ENCODE measurements at regions not wholly inside any gene's neighbourhood (a gene's known extent, or its start where the extent isn't known, plus 50 kb on each side); places are given as distances from the start of the nearest gene placed in this dataset.

DNA sequence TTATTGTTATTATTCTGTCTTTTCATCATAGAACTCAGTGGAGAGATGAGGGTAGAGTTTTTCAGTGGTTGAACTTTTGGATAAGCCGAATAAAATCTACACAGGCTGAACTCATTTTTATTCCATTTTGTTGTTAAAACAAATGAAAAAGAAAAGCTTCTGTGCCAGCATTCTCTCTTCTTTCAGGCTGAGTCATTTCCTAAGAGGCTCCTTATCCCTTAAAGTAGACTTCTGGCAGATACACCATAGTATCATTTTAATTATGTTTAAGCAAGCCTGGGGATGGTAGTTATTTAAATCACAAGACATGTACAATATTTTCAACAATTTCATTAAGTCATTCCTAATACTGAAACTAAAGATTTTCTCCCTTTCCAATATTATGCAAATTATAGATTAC, 1364.0 kb upstream of the NRXN1 start:
- H3K36me3 ChIP-seq (ENCODE audit: control insufficient read depth in 2 of 2, insufficient read depth in 2 of 2, low read length in 1 of 2) = no peaks in the 10 kb centered on the region
- H3K4me1 ChIP-seq (ENCODE audit: control insufficient read depth in 2 of 2, insufficient read depth in 2 of 2, low read length in 2 of 2) = no peaks in the 10 kb centered on the region
- H3K27ac ChIP-seq (ENCODE audit: low read depth in 1 of 2, low read length in 1 of 2) = no peak overlapping the region
- no peak for DNase-seq (ENCODE audit: low read depth in 6 of 9, low spot score in 9 of 9)
- H3K9me3 ChIP-seq (ENCODE audit: control insufficient read depth in 2 of 2, insufficient read depth in 1 of 2, low read length in 1 of 2) = peaks cover 0 to 3% of the 10 kb centered on the region in 2 donors
- H3K27me3 ChIP-seq (ENCODE audit: control insufficient read depth in 2 of 2, insufficient read depth in 1 of 2, low read length in 1 of 2) = no peaks in the 10 kb centered on the region
- no peak overlapping the region for H3K4me3 ChIP-seq (ENCODE audit: low read length in 2 of 2)
- 93% methylated on average over 1 of the region's 1 CpG for WGBS

DNA sequence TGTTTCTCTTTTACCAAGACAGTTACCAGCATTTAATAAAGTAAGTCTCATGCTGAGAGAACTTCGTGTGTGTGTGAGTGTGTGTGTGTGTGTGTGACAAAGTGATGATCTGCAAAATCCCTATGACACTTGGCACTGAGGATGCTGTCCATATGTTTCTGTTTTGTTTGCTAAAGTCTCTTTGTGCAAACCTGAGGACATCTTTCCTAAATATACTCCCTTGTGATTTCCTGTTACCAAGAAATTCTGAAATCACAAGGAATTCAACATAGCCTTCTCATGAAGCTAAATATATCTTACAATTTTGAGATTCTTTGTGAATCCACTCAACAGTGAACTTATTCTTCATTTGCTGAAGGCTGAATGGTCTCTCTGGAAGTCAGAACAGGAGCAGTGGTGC, 1359.7 kb upstream of the NRXN1 start:
- Histone ChIP-seq H3K4me3 (ENCODE audit: low read length in 2 of 2) (no peak overlapping the region), H3K9me3 (ENCODE audit: control insufficient read depth in 2 of 2, insufficient read depth in 1 of 2, low read length in 1 of 2) (peaks cover 0 to 3% of the 10 kb centered on the region in 2 donors), H3K36me3 (ENCODE audit: control insufficient read depth in 2 of 2, insufficient read depth in 2 of 2, low read length in 1 of 2) (no peaks in the 10 kb centered on the region), H3K27ac (ENCODE audit: low read depth in 1 of 2, low read length in 1 of 2) (no peak overlapping the region), H3K4me1 (ENCODE audit: control insufficient read depth in 2 of 2, insufficient read depth in 2 of 2, low read length in 2 of 2) (no peaks in the 10 kb centered on the region), H3K27me3 (ENCODE audit: control insufficient read depth in 2 of 2, insufficient read depth in 1 of 2, low read length in 1 of 2) (no peaks in the 10 kb centered on the region)
- no peak for DNase-seq (ENCODE audit: low read depth in 6 of 9, low spot score in 9 of 9)
- WGBS = 84% methylated on average over 1 of the region's 1 CpG

DNA sequence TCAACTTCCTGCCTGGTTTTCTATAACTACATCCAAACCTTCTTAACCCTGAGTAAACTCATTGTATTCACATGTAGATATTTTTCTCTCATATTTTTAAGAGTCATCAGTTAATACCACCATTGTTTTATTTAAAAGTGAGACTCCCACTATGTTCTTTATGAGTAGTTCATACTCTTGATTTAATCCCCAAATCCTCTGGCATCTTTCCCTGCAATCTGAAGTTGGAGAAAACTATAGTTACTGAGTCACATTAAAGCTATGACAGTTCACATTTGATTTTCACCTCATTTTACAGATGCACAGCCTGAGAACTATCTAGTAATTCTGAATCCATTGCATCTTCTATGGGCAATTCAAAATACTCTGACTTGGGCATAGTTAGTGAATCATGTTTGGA, 1358.7 kb upstream of the NRXN1 start:
- Histone ChIP-seq H3K9me3 (ENCODE audit: control insufficient read depth in 2 of 2, insufficient read depth in 1 of 2, low read length in 1 of 2) (peaks cover 0 to 3% of the 10 kb centered on the region in 2 donors), H3K36me3 (ENCODE audit: control insufficient read depth in 2 of 2, insufficient read depth in 2 of 2, low read length in 1 of 2) (no peaks in the 10 kb centered on the region), H3K27me3 (ENCODE audit: control insufficient read depth in 2 of 2, insufficient read depth in 1 of 2, low read length in 1 of 2) (no peaks in the 10 kb centered on the region), H3K4me3 (ENCODE audit: low read length in 2 of 2) (no peak overlapping the region), H3K4me1 (ENCODE audit: control insufficient read depth in 2 of 2, insufficient read depth in 2 of 2, low read length in 2 of 2) (no peaks in the 10 kb centered on the region), H3K27ac (ENCODE audit: low read depth in 1 of 2, low read length in 1 of 2) (no peak overlapping the region)
- DNase-seq (ENCODE audit: low read depth in 6 of 9, low spot score in 9 of 9) = no peak

DNA sequence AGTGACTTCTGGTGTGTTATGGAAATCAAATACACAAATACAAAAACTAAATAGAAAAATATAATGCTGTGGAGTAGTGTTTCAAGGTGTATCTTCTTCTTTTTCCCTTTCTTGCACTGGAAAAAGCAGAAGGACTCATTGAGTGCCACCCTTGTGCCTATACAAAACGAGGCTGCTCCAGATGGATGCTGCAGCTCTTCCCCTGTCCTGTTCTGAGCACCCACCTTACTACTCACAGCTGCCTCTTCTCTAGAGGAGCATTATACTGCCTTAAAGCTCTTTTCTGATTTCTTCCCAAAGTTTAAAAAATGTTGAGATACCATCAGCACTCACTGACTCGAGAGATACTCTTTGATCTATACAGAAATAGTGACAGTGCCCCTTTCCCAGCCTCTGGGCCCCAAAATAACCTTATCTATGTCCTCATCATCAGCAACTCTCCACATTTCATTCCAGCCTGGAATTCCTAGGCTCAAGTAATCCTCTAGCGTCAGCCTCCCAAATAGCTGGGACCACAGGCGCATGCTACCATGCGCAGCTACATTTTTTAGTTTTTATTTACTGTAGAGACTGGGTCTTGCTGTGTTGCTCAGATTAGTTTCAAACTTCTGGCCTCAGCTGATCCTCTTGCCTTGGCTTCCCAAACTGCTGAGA, 1356.1 kb upstream of the NRXN1 start:
- Histone ChIP-seq H3K4me1 (ENCODE audit: control insufficient read depth in 2 of 2, insufficient read depth in 2 of 2, low read length in 2 of 2) (no peaks in the 10 kb centered on the region), H3K27me3 (ENCODE audit: control insufficient read depth in 2 of 2, insufficient read depth in 1 of 2, low read length in 1 of 2) (no peaks in the 10 kb centered on the region), H3K27ac (ENCODE audit: low read depth in 1 of 2, low read length in 1 of 2) (no peak overlapping the region), H3K4me3 (ENCODE audit: low read length in 2 of 2) (no peak overlapping the region), H3K36me3 (ENCODE audit: control insufficient read depth in 2 of 2, insufficient read depth in 2 of 2, low read length in 1 of 2) (no peaks in the 10 kb centered on the region), H3K9me3 (ENCODE audit: control insufficient read depth in 2 of 2, insufficient read depth in 1 of 2, low read length in 1 of 2) (no peaks in the 10 kb centered on the region)
- DNase-seq (ENCODE audit: low read depth in 6 of 9, low spot score in 9 of 9) = no peak
- WGBS = 90% methylated on average over 5 of the region's 5 CpGs

DNA sequence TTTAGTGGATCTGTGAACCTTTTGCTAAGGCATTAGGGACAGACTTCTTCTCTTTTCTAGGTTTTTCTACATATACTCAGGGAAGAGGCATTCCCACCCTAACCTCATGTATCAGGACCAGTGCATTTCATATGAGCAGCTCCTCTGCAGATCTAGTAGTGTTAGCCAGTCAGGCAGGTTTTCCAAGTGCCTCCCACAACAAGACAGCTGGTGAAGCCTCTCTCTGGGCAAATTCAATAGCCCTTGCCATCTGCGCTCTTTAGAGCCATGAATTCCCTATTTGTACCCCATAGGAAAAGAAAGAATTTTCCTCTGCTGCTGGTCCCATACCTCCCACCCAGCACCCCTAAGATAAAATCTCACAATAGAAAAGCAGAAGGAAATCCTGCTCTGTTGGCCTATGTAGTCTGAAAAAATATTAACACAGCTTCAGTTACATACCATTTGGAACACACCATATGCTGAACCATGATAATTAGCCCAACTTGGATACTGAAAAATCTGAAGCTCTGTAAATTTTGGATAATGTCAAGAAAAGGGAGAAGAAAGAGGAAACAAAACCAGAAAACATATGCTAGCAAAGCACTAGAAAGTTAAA, 1354.6 kb upstream of the NRXN1 start:
- no peaks in the 10 kb centered on the region for H3K4me1 ChIP-seq (ENCODE audit: control insufficient read depth in 2 of 2, insufficient read depth in 2 of 2, low read length in 2 of 2)
- H3K9me3 ChIP-seq (ENCODE audit: control insufficient read depth in 2 of 2, insufficient read depth in 1 of 2, low read length in 1 of 2) = no peaks in the 10 kb centered on the region

DNA sequence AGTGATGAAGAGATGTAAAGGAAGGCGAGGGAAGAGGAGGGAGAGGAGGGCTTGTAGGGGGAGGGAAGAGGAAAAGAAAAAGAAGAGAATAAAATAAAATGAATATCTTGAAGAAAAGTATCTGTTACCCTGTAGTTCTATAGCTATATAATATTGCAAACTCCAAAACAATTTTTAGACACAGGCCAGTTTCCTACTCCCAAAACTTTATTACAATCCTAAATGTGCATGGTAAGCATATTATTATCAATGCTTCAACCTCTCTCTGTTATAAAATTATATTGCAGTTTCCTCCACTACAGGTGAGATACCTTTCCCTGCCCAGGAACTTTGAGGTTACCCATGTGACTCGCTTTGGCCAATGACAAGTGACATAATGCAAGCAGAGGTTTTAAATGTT, 1351.6 kb upstream of the NRXN1 start:
- no peaks in the 10 kb centered on the region for H3K36me3 ChIP-seq (ENCODE audit: control insufficient read depth in 2 of 2, insufficient read depth in 2 of 2, low read length in 1 of 2)
- H3K27me3 ChIP-seq (ENCODE audit: control insufficient read depth in 2 of 2, insufficient read depth in 1 of 2, low read length in 1 of 2) = no peaks in the 10 kb centered on the region
- no peak for DNase-seq (ENCODE audit: low read depth in 6 of 9, low spot score in 9 of 9)
- no peaks in the 10 kb centered on the region for H3K4me1 ChIP-seq (ENCODE audit: control insufficient read depth in 2 of 2, insufficient read depth in 2 of 2, low read length in 2 of 2)
- 87% methylated on average over 2 of the region's 2 CpGs for WGBS
- H3K4me3 ChIP-seq (ENCODE audit: low read length in 2 of 2) = no peak overlapping the region
- peaks cover 0 to 7% of the 10 kb centered on the region in 2 donors for H3K9me3 ChIP-seq (ENCODE audit: control insufficient read depth in 2 of 2, insufficient read depth in 1 of 2, low read length in 1 of 2)
- no peak overlapping the region for H3K27ac ChIP-seq (ENCODE audit: low read depth in 1 of 2, low read length in 1 of 2)

More for the DNA sequence above, 1354.6 kb upstream of the NRXN1 start:
- Histone ChIP-seq H3K4me3 (ENCODE audit: low read length in 2 of 2) (no peak overlapping the region), H3K27me3 (ENCODE audit: control insufficient read depth in 2 of 2, insufficient read depth in 1 of 2, low read length in 1 of 2) (no peaks in the 10 kb centered on the region), H3K27ac (ENCODE audit: low read depth in 1 of 2, low read length in 1 of 2) (no peak overlapping the region), H3K36me3 (ENCODE audit: control insufficient read depth in 2 of 2, insufficient read depth in 2 of 2, low read length in 1 of 2) (no peaks in the 10 kb centered on the region)
- no peak for DNase-seq (ENCODE audit: low read depth in 6 of 9, low spot score in 9 of 9)
- WGBS = 98% methylated on average over 1 of the region's 1 CpG

DNA sequence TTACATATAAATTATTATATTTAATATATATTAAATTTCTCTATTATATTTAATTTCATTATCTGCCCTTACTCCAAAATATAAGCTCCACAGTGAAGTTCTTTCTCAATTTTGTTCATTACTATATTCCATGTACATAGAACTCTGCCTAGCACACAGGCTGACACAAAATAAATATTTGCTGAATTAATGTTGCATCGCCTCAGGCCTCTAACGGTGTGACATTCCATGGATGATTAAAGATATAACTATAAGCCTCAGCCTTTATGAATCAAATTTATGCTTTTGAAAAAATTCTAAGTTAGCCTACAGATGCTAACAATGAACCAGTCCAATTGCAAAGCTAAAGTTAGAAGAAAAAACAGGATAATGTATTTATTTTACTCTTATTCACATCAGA, 1337.2 kb upstream of the NRXN1 start:
- no peak for DNase-seq (ENCODE audit: low read depth in 6 of 9, low spot score in 9 of 9)
- no peaks in the 10 kb centered on the region for H3K27me3 ChIP-seq (ENCODE audit: control insufficient read depth in 2 of 2, insufficient read depth in 1 of 2, low read length in 1 of 2)
- no peak overlapping the region for H3K4me3 ChIP-seq (ENCODE audit: low read length in 2 of 2)
- 94% methylated on average over 2 of the region's 2 CpGs for WGBS
- H3K27ac ChIP-seq (ENCODE audit: low read depth in 1 of 2, low read length in 1 of 2) = no peak overlapping the region
- H3K9me3 ChIP-seq (ENCODE audit: control insufficient read depth in 2 of 2, insufficient read depth in 1 of 2, low read length in 1 of 2) = no peaks in the 10 kb centered on the region
- H3K36me3 ChIP-seq (ENCODE audit: control insufficient read depth in 2 of 2, insufficient read depth in 2 of 2, low read length in 1 of 2) = no peaks in the 10 kb centered on the region
- H3K4me1 ChIP-seq (ENCODE audit: control insufficient read depth in 2 of 2, insufficient read depth in 2 of 2, low read length in 2 of 2) = no peaks in the 10 kb centered on the region

DNA sequence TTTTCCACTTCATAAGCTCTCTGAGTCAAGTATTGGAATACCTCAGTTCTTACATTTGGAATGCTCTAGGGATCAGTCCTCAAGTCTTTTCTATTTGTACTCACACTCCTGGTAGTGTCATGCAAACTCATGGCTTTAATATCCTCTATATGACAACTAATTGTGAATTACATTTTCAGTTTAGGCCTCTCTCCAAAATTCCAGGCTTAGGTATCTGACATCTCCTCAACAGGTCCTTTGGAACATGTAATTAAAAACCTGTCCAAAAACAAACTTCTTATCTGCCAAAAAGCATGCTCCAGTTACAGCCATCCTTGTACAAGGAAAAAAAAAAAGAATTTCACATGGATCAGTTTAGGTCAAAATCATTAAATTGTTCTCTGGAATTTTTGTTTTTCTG, 1336.2 kb upstream of the NRXN1 start:
- no peaks in the 10 kb centered on the region for H3K9me3 ChIP-seq (ENCODE audit: control insufficient read depth in 2 of 2, insufficient read depth in 1 of 2, low read length in 1 of 2)
- H3K27me3 ChIP-seq (ENCODE audit: control insufficient read depth in 2 of 2, insufficient read depth in 1 of 2, low read length in 1 of 2) = no peaks in the 10 kb centered on the region
- no peak overlapping the region for H3K27ac ChIP-seq (ENCODE audit: low read depth in 1 of 2, low read length in 1 of 2)
- H3K4me1 ChIP-seq (ENCODE audit: control insufficient read depth in 2 of 2, insufficient read depth in 2 of 2, low read length in 2 of 2) = no peaks in the 10 kb centered on the region
- DNase-seq (ENCODE audit: low read depth in 6 of 9, low spot score in 9 of 9) = no peak
- no peak overlapping the region for H3K4me3 ChIP-seq (ENCODE audit: low read length in 2 of 2)
- no peaks in the 10 kb centered on the region for H3K36me3 ChIP-seq (ENCODE audit: control insufficient read depth in 2 of 2, insufficient read depth in 2 of 2, low read length in 1 of 2)

DNA sequence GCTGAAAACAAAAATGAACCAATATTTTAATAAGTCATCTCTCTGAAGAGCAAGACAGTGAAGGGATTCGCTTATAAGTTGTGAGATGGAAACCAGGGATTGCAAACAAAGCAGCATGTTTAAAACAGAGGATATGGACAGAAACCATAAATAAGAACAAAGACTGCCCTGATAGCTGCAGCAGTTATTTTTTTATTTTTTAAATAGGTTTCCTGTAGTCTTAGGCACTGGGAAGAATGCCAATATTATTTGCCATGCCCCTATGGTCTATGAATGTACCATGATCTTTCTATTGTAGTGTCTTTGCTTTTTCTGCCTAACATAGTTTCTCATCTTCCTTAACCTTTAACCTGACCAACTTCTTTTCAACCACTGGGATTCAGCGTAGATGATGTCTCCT, 1334.0 kb upstream of the NRXN1 start:
- 89% methylated on average over 2 of the region's 2 CpGs for WGBS
- Histone ChIP-seq H3K36me3 (ENCODE audit: control insufficient read depth in 2 of 2, insufficient read depth in 2 of 2, low read length in 1 of 2) (no peaks in the 10 kb centered on the region), H3K27ac (ENCODE audit: low read depth in 1 of 2, low read length in 1 of 2) (no peak overlapping the region), H3K27me3 (ENCODE audit: control insufficient read depth in 2 of 2, insufficient read depth in 1 of 2, low read length in 1 of 2) (no peaks in the 10 kb centered on the region), H3K4me1 (ENCODE audit: control insufficient read depth in 2 of 2, insufficient read depth in 2 of 2, low read length in 2 of 2) (no peaks in the 10 kb centered on the region), H3K4me3 (ENCODE audit: low read length in 2 of 2) (no peak overlapping the region), H3K9me3 (ENCODE audit: control insufficient read depth in 2 of 2, insufficient read depth in 1 of 2, low read length in 1 of 2) (no peaks in the 10 kb centered on the region)
- no peak for DNase-seq (ENCODE audit: low read depth in 6 of 9, low spot score in 9 of 9)
